NCI-H2171 treated with DMSO at 0.1 percent for 48 hours (cell line): ENCODE measurements at regions not wholly inside any gene's neighbourhood (a gene's known extent, or its start where the extent isn't known, plus 50 kb on each side); places are given as distances from the start of the nearest gene placed in this dataset.

Source experiments
- DNase-seq: peaks from one replicate; lab custom pipeline; 2025; lab: John Stamatoyannopoulos, UW

DNA sequence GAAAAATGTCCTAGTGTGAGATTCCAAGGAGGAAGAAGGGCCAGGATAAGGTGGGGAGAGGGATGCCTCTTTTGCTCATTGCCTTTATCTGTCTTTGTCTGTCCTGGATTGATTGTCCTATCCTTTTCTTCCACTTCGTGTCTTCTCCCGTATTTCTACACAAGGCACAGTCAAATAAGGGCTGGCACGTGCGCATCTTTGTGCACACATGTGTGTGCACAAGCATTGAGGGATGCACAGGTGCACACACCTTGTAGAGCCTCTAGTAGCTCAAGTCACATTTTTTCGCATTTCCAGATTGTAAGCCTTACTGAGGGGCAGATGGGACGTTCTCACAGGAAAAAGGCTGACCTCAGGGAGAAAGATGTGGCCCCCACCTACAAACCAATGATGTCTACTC lies 170.2 kb upstream of the TNP1 start:
- DNase-seq: no peak

DNA sequence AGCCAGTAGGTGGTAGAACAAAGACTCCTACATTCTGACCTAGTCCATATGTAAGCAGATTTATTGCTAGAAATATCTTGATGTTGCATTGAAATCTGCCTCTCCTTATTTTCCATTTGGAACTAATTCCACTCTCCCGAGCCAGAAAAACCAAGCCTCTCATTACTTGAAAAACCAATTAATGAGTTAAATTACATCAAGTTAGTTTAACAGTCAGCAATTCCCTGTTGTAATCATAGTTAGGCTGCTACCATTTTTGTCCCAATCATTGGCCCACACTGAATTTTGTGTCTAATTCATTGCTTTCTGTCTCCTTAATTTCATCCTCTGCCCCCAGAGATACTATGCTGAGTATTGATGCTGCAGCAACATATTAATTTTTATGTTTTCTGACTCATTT lies 168.3 kb upstream of the TNP1 start:
- no peak for DNase-seq

GRCh38 chr2:217027414-217027813 lies 167.6 kb upstream of the TNP1 start:
- no peak for DNase-seq

DNA sequence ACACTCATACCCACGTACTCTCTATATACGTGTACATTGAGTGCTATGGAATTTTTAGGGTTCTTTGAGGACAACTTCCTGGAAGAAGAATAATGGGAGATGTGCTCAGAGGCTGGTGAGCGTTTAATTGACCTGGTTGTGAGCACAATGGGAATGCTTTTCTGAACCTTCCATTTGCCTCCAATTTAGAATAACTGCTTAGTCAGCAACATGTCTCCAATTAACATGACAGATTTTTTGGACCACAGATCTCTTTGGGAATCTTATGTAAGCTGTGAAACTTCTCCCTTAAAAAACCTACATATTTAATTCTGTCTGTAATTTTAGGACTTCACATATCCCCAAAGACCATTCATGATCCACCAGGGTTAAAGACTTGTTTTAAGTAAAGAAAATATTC lies 166.7 kb upstream of the TNP1 start:
- no peak for DNase-seq

GRCh38 chr2:217026161-217026560 lies 166.3 kb upstream of the TNP1 start:
- no peak for DNase-seq

DNA sequence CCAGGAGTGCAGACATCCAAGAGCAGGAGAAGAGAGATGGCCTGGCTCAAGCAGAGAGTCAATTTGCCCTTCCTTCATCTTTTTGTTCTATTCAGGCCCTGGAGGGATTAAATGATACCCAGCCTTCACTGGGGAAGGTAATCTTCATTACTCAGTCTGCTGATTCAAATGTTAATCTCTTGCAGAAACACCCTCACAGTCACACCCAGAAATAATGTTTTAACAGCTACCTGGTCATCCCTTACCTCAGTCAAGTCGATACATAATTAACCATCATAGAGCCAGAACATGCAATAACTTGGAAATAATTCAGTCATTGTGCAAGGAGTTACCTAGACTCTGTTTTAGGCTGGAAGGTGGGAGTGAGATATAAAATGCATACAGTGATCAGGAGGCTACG lies 163.7 kb upstream of the TNP1 start:
- no peak for DNase-seq

DNA sequence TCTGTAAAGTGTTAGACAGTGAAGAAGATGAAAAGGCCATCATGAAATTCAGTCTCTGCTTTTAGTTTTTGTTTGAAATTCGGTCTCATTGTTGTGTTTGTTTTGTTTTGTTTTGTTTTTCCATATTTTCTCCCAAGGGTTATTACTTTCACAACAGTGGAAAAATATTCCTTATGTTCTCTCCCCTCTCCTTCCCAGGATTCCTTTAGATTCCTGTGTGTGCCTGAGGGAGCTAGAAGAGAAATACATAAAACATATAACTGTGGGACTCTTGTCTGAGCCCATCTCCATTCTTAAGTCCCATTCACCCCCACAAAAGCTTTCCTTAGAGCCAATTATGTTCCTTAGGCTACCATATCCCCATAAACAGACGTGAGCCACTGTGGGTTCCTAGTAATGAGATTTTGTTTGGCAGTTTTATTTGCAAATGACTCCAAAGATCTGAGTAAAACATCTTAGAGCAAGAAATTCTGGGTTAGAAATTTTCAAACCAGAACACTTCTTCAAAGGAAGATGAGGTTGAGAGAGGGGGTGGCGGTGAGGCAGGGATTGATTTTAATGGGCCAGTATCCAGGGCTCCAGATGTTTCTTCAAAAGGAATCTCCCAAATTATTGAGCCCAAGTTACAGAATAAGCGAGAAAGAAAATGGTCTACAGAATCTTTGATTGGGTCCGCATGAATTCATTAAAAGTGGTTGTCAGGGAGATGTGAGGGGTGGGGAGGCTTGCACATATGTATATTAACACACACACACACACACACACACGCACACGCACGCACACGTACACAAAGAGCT lies 157.8 kb upstream of the TNP1 start:
- DNase-seq: no peak

DNA sequence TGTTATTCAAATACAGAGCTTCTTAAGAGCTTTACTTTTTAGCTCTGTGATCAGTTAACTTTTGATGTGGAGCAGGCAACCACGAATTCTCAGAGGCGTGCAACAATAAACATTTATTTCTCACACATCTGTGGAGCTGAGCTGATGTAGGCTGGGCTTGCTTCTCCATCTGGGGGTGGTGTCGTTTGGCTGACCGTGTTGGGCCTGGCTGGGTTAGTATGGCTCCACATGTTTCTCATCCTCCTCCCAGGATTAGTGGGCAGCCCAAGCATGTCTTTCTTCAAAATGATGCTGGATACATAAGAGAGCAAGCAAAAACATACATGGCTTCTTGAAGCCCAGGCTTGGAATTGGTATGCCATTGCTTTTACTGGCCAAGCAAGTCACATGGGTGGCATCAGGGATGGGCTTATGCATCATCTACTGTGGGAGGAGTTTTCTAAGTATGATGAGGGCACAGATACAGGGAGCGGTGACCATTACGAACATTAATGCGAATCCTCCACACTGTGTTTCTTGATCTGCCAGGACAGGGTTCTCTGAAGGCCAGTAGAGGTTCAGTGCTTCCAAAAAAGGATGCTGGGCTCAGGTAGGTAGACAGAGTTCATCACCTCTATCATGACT lies 157.0 kb upstream of the TNP1 start:
- DNase-seq: no peak

DNA sequence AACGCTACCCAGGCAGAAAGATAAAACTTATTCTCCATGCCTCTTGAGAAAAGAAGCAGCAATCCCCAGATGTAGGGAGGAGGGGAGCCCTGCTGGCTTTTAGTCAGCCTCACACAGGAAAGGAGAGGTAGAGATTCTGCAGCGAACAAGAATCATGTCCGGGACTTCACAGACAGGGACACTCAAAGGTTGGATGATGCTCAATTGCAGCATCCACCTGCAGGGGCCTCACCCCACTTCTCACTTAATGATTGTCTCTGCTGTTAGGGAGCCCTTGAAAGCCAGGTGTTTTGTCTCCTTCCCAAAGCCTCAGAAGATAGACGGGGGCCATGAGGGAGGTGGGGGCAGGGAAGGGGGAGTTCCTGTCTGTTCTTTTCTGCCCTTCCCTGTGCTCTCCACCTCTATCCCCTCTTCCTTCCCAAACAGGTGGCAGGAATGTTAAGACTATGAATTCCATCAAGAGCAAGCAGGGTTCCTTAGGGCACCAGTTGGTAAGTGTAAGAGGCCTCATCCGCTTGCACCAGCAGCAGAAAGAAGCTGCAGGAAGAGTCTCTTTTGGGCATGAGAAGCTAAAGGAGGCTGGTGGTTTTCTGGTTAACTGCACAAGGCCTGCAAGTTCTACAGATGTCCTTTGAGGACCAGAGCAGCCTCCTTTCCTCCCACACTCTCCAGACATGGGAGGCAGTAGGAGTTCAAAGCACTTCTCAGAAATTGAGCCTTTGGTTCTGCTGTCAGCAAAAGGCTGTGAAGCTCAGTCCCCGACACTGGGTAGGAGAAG lies 154.7 kb upstream of the TNP1 start:
- DNase-seq: no peak

DNA sequence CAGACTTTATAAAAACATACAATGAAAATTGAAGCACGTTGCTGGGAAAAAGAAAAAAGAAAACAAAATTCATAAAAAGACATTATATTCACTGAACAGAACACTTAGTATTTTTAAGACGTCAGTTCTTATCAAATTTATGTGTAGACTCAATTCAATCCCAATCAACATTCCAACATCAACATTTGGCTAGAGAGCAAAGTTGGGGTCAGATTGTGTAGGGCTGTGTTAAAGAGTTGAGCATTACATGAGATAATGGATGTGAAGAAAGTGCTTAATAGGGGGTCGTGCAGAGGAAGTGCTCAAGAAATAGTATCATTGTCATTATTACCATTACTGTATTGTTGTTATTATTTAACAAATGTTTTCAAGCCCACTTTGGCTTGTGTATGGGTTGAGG lies 154.1 kb upstream of the TNP1 start:
- no peak for DNase-seq

GRCh38 chr2:217011576-217011975 lies 151.7 kb upstream of the TNP1 start:
- no peak for DNase-seq

GRCh38 chr2:217010173-217010572 lies 150.3 kb upstream of the TNP1 start:
- no peak for DNase-seq

GRCh38 chr2:217008794-217009193 lies 148.9 kb upstream of the TNP1 start:
- DNase-seq: no peak

GRCh38 chr2:217006217-217006616 lies 146.4 kb upstream of the TNP1 start:
- no peak for DNase-seq

DNA sequence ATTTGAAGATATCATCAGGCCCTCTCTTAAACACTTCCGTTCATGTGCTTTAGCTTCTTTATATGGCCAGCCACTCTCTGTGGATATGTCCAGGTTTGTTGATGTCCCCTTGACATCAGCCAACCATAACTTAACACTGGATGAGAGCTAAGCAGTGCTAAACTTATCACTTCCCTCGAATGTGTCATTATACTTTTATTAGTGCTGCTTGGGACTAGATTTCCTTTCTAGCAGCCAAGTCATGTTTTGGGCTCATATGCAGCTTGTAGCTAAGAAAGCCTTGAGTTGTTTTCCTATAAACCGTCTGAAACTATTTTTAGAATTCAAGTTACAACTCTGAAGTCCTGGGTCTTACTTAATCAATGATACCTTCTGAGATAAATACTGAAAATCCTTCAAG lies 144.8 kb upstream of the TNP1 start:
- DNase-seq: no peak

DNA sequence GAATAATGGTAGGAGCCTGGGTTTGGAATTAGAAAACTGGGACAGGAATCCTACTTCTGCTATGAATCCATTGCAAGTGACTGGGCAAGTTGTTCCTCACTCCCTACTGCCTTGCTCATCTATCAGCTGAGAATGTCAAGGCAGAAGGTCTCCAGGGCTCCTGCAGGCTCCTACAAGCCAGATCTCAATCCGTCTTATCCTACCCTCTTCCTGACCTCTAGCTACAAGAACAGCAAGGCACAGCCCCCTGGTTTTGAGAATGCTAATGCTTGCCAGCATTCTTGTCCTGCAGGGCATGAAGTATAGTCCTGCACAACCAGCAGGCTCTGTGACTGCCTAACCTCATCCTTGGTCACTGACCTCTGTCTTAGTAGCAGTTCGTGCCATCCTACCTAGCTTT lies 141.9 kb upstream of the TNP1 start:
- DNase-seq: no peak

- no peak for DNase-seq
These were observed 140.5 kb upstream of the TNP1 start for GRCh38 chr2:217000406-217000805.

DNA sequence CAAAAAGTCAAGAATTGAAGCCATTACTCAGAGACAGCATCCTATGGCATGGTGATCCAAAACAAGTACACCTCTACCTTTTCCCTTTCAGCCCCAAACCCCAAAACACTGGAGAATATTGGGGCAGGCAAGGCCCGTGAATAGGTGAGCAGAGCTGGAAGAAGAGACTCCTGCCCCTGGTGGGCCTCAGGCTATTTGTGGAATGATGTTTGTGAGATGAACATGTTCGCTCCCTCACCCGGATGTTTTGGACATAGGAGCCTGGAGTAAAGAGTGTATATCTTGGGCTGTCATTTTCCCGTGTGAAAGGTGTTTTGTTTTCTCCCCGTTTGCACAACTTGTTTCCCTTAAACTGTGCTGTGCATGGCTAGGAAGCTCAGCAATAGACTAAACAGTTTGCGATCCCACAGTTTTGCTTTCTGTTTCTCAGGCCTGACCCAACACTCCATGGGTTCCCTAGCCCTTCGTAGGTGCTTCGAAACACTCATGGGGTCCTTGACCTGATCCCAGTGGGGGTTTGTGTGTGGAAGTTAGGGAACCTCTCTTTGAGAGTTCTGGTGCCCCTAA lies 136.5 kb upstream of the TNP1 start:
- no peak for DNase-seq

DNA sequence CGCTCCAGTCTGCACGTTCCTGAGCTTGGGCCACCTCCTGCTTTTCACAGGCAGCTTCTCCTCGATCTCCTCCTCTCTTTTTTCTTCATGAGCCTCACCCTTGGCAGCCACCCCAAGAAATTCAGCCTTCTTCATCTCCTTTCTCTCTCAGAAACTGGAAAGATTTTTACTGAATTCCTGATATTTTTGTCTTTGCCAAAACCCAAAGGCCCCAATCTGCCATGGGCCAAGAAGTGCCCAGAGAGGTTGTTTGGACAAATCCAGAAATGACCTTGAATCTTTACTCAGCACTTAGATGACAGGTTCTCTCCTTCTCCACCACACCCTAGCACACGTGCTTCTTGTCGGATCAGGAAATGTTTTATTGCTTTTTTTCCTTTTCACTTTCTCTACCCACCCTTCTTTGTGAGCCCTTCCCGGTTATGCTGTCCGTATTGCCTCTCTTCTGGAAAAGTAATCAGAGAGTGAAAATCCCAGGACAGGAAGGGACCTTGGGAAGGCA lies 134.5 kb upstream of the TNP1 start:
- DNase-seq: no peak

GRCh38 chr2:216992056-216992675 lies 132.3 kb upstream of the TNP1 start:
- DNase-seq: no peak

DNA sequence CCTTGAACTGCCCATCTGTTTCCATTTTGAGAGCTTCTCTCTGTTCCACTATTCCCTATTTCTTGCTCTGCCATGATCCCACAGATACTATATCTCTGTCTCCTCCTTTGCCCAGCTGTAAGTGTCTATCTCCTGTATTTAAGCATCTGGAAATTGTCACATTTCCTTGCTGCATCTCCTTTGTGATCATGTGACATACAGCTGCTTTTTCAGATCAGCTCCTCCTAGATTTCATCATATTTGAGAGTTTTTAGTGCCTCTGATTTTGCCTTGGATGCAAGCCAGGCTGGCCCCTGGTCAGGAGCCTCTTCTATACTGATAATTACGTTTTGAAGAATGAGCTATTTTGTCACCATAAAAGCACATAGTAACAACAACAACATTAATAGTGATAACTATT lies 131.7 kb upstream of the TNP1 start:
- no peak for DNase-seq
